Erythroblast (primary cell): ENCODE measurements at regions not wholly inside any gene's neighbourhood (a gene's known extent, or its start where the extent isn't known, plus 50 kb on each side); places are given as distances from the start of the nearest gene placed in this dataset.

ENCODE experiments used
- GATA1 ChIP-seq: IDR thresholded peaks from 2 replicates; pipeline ENCODE4 v1.6.1; 2011; ENCODE audit warnings: low read depth, mild to moderate bottlenecking, control low read depth, low read length, moderate library complexity
- POLR2A ChIP-seq: IDR thresholded peaks from 2 replicates; pipeline ENCODE4 v1.6.1; 2011; ENCODE audit warnings: mild to moderate bottlenecking, low read length

DNA sequence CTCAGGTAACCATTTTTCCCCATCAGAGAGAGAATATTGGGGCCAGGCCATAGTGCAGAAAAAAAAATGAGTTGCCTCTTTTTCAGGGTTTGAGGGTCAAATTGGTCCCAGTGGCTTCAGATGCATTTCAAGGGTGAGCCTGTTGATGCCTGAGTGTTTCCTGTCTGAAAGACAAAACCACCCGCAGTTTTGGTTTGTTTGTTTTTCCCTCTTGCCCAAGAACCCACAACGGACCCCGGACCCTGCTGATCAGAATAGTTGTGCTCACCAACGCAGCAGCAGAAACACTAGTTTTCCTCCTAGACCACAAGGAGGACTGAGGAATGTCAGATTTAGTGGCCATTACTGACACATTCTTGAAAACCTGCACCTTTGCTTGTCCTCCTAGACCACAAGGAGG is 1433.1 kb downstream of the PLA2G4A start:
- TF ChIP-seq POLR2A (no peak), GATA1 (no peak)
